ENCODE measurements at regions not wholly inside any gene's neighbourhood (a gene's known extent, or its start where the extent isn't known, plus 50 kb on each side); places are given as distances from the start of the nearest gene placed in this dataset.

DNA sequence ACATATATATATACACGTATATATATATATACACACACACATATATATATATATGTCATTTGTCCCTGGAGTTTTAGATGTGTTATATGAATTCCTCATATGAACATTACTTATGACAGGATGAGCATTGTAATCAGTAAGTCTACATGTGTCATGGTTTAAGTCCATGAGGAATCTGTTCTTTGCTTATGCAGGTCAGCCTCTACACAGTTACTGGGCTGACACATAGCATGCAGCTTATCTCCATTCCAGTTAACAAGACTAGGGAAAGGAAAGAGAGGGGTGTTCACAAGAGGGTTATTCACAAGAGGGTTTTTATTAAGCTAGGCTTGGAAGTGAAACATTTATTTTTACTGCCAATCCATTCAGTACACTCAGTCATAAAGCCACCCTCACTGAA, 226.7 kb downstream of the SNX13 start:
- no peaks in the 10 kb centered on the region for H3K9me3 Mint-ChIP-seq
- peaks cover 12 to 14% of the 10 kb centered on the region in 2 donors for H3K27me3 Mint-ChIP-seq
- ATAC-seq (replicated peaks) (no peak), DNase-seq (no peak)
- H3K4me3 Mint-ChIP-seq = no peak overlapping the region
- H3K27ac Mint-ChIP-seq = no peak overlapping the region
- H3K4me1 Mint-ChIP-seq (ENCODE audit: low read depth in 2 of 2) = no peaks in the 10 kb centered on the region
- H3K36me3 Mint-ChIP-seq (ENCODE audit: insufficient read depth) = no peaks in the 10 kb centered on the region

DNA sequence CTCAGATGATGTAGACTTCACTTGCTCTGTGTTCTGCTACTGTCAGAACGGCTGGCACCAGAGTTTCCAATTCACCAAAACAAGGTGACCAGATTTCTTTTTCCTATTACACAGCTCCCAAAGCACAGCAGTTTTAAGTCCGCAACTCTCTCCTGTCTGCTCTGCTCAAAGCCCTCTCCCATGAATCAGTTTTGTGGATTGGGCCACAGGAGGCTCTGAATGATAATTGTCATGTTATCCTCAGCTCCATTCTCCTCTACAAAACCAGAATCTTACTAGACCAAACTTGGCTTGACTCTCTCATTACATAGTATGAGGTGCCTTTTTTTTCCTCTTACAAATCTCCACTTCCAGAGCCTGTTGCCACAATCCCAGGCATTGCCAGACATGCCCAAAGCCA, 223.5 kb downstream of the SNX13 start:
- ATAC-seq (replicated peaks) (no peak), DNase-seq (no peak)
- no peaks in the 10 kb centered on the region for H3K36me3 Mint-ChIP-seq (ENCODE audit: insufficient read depth)
- no peaks in the 10 kb centered on the region for H3K4me1 Mint-ChIP-seq (ENCODE audit: low read depth in 2 of 2)
- H3K27ac Mint-ChIP-seq = no peak overlapping the region
- no peak overlapping the region for H3K4me3 Mint-ChIP-seq
- H3K27me3 Mint-ChIP-seq = peaks cover 14 to 21% of the 10 kb centered on the region in 2 donors
- no peaks in the 10 kb centered on the region for H3K9me3 Mint-ChIP-seq

DNA sequence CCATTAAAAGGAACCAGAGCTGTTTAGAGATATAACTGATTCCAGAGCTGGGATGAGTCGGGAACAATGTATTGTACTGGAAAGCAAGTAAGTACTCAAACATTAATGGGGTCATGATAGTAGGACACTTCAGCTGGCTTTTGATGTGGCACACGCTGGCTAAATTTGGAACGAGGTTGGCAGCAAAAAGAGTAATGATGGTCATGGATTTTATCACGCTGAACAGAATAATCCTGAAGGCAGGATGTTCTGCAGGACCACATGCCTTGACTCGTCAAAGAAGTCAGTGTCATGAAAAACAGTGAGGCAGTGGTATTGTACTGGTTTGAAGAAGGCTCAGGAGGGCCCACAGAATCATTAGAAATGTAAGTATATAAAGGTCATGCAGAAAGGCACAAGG, 220.3 kb downstream of the SNX13 start:
- H3K36me3 Mint-ChIP-seq (ENCODE audit: insufficient read depth) = no peaks in the 10 kb centered on the region

DNA sequence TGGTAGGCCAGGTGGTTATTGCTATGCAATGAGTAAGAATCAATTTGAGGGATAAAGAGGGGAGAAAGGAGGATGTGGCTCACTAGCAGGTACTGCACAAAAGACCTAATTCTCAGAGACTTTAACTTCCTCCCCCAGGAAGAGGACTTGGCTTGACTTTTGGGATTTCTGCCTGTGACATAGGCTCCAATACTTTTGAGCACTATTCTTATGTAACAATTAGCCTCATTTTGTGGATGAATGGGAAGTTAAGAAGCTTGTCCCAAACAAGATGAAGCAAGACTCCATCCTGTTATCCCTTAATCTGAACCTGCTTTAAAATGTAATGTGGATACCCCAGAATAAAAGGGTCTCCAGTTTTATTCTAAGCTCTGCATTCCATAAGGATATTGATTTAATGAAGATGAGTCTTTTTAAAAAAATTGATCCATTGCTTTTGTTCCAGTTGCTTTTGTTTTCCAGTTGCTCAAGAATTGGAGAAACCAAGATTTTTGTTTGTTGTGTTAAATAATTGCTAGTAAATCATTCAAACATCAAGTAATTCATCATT, 218.5 kb downstream of the SNX13 start:
- Mint-ChIP-seq H3K36me3 (ENCODE audit: insufficient read depth) (no peaks in the 10 kb centered on the region), H3K4me1 (ENCODE audit: low read depth in 2 of 2) (no peaks in the 10 kb centered on the region), H3K27ac (no peak overlapping the region), H3K4me3 (no peak overlapping the region), H3K9me3 (no peaks in the 10 kb centered on the region), H3K27me3 (peaks cover 3 to 18% of the 10 kb centered on the region in 2 donors)
- DNase-seq = no peak
- ATAC-seq (replicated peaks) = no peak

More for the DNA sequence above, 220.3 kb downstream of the SNX13 start:
- peaks cover 6 to 21% of the 10 kb centered on the region in 2 donors for H3K27me3 Mint-ChIP-seq
- ATAC-seq (replicated peaks) = no peak
- no peak overlapping the region for H3K4me3 Mint-ChIP-seq
- no peaks in the 10 kb centered on the region for H3K9me3 Mint-ChIP-seq
- H3K4me1 Mint-ChIP-seq (ENCODE audit: low read depth in 2 of 2) = no peaks in the 10 kb centered on the region
- H3K27ac Mint-ChIP-seq = no peak overlapping the region
- DNase-seq = no peak

DNA sequence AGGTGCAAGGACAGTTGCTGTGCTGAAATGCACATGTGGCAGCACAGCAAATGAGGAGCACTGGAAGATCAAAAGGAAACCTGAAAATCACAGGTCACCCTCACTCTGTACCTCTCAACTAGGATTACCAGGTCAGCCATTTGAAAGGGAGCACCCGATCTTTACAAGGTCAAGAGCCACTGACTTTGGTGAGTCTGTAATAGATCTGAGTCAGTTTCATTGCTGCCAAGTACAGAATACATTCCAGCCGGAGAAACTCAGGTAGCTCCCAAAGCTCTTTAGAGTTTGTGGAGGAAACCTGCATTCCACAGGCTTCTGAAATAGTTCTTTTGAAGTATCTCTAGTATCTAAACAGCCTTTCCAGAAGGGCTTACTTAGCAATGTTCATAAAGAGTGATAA, 217.5 kb downstream of the SNX13 start:
- H3K36me3 Mint-ChIP-seq (ENCODE audit: insufficient read depth) = no peaks in the 10 kb centered on the region
- H3K27ac Mint-ChIP-seq = no peak overlapping the region
- peaks cover 0 to 14% of the 10 kb centered on the region in 2 donors for H3K27me3 Mint-ChIP-seq
- ATAC-seq (replicated peaks) = no peak
- DNase-seq = no peak
- H3K9me3 Mint-ChIP-seq = no peaks in the 10 kb centered on the region
- H3K4me1 Mint-ChIP-seq (ENCODE audit: low read depth in 2 of 2) = no peaks in the 10 kb centered on the region
- no peak overlapping the region for H3K4me3 Mint-ChIP-seq

DNA sequence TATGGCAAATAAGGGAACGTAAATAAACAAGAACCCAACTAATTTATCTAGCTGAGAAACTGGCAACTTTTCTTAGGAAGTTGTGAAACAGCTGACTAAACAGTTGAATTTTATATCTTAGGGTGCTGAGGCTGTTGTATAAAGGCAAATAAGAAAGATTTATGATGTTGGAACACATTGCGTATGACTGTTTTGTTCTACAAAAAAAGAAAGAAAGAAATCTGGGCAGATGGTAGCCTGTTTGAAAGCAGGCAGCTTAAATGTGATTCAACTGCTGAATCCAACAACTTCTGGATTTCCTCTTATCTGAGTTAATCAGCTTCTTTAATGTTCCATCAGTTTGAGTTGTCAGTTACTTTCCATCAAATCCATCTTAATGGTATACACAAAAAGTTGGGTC, 214.5 kb downstream of the SNX13 start:
- no peaks in the 10 kb centered on the region for H3K4me1 Mint-ChIP-seq (ENCODE audit: low read depth in 2 of 2)
- H3K27ac Mint-ChIP-seq = no peak overlapping the region
- H3K9me3 Mint-ChIP-seq = no peaks in the 10 kb centered on the region
- H3K27me3 Mint-ChIP-seq = peaks cover 0 to 5% of the 10 kb centered on the region in 2 donors
- no peak for DNase-seq
- ATAC-seq (replicated peaks) = no peak
- H3K36me3 Mint-ChIP-seq (ENCODE audit: insufficient read depth) = no peaks in the 10 kb centered on the region
- no peak overlapping the region for H3K4me3 Mint-ChIP-seq

DNA sequence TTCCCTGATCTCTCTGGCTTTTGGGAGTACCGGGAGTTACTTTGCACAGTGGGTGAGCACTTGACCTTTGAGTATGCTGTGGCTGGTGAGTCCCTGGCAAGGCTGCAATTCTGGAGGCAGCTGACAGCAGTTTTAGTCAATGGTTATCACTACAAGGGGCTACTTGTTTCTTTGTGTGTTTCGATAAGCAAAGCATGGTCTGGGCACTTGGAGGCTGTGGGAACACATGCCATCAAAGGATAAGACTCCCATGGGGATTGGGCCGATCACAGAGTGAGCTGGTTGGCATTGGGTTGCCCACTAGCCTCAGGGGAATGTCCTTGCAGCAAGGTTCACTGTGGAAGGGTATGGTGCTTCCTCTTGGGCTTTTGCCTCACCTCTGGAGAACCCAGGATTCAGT, 208.2 kb downstream of the SNX13 start:
- Mint-ChIP-seq H3K4me1 (ENCODE audit: low read depth in 2 of 2) (no peaks in the 10 kb centered on the region), H3K4me3 (no peak overlapping the region), H3K27ac (no peak overlapping the region), H3K27me3 (peaks cover 11 to 16% of the 10 kb centered on the region in 2 donors), H3K36me3 (ENCODE audit: insufficient read depth) (no peaks in the 10 kb centered on the region), H3K9me3 (no peaks in the 10 kb centered on the region)
- DNase-seq (no peak), ATAC-seq (replicated peaks) (no peak)

Data from effector memory CD8-positive, alpha-beta T cell (primary cell).